Fibroblast of lung (primary cell): ENCODE measurements at regions not wholly inside any gene's neighbourhood (a gene's known extent, or its start where the extent isn't known, plus 50 kb on each side); places are given as distances from the start of the nearest gene placed in this dataset.
"Not testable (repeated sequence)": the region's sequence is repeated elsewhere in the genome, so short reads cannot be mapped to it uniquely, and the experiment has no call there.

Experiments used
- EZH2 ChIP-seq: IDR thresholded peaks from 2 replicates; pipeline ENCODE4 v1.5.1; 2012; ENCODE audit warnings: low read length, control low read depth, mild to moderate bottlenecking; ENCODE audit errors: missing control alignments
- TF ChIP-seq, protein P1 (sequence below), 2 donors: IDR thresholded peaks in 1 of 2; conservative IDR thresholded peaks in 1 of 2; 1 replicate in 1 of 2; 2 replicates in 1 of 2; pipeline ENCODE4 v1.5.1; 2011 to 2012; ENCODE audit warnings: low read length in 2 of 2, control low read depth in 1 of 2, inconsistent platforms in 1 of 2, low read depth in 1 of 2, mild to moderate bottlenecking in 1 of 2

DNA sequence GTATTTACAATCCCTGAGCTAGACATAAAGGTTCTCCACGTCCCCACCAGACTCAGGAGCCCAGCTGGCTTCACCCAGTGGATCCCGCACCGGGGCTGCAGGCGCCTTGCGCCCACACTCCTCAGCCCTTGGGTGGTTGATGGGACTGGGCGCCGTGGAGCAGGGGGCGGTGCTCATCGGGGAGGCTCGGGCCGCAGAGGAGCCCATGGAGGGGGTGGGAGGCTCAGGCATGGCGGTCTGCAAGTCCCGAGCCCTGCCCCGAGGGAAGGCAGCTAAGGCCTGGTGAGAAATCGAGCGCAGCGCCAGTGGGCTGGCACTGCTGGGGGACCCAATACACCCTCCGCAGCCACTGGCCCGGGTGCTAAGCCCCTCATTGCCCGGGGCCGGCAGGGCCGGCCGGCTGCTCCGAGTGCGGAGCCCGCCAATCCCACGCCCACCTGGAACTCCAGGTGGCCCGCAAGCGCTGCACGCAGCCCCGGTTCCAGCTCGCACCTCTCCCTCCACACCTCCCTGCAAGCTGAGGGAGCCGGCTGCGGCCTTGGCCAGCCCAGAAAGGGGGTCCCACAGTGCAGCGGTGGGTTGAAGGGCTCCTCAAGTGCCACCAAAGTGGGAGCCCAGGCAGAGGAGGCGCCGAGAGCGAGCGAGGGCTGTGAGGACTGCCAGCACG, 260.9 kb upstream of the BTG1 start:
- TF ChIP-seq, protein P1, sequence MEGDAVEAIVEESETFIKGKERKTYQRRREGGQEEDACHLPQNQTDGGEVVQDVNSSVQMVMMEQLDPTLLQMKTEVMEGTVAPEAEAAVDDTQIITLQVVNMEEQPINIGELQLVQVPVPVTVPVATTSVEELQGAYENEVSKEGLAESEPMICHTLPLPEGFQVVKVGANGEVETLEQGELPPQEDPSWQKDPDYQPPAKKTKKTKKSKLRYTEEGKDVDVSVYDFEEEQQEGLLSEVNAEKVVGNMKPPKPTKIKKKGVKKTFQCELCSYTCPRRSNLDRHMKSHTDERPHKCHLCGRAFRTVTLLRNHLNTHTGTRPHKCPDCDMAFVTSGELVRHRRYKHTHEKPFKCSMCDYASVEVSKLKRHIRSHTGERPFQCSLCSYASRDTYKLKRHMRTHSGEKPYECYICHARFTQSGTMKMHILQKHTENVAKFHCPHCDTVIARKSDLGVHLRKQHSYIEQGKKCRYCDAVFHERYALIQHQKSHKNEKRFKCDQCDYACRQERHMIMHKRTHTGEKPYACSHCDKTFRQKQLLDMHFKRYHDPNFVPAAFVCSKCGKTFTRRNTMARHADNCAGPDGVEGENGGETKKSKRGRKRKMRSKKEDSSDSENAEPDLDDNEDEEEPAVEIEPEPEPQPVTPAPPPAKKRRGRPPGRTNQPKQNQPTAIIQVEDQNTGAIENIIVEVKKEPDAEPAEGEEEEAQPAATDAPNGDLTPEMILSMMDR (conservative IDR thresholded peaks at IDR 0.05 in 1 of 2, IDR thresholded peaks at IDR 0.05 in 1 of 2; ENCODE audit: low read depth in 1 of 2, low read length in 2 of 2): not testable (repeated sequence)
- not testable (repeated sequence) for TF ChIP-seq EZH2
